Thyroid gland (tissue), 4 donors: ENCODE measurements at regions not wholly inside any gene's neighbourhood (a gene's known extent, or its start where the extent isn't known, plus 50 kb on each side); places are given as distances from the start of the nearest gene placed in this dataset.

ENCODE experiments used
- CTCF ChIP-seq, 6 experiments: fragments of 200-600 bp in 3 of 6; fragments of 450-650 bp in 3 of 6; sonication (generic) in 3 of 6; IDR thresholded peaks; one replicate each; pipeline ENCODE4 v1.5.1; 2016 to 2019; ENCODE audit warnings: antibody characterized with exemption in 6 of 6, mild to moderate bottlenecking in 2 of 6, inconsistent platforms in 1 of 6, moderate library complexity in 1 of 6
- POLR2A ChIP-seq, 2 donors: fragments of 450-650 bp; IDR thresholded peaks; one replicate each; pipeline ENCODE4 v1.6.1; 2017; ENCODE audit warnings: antibody characterized with exemption in 2 of 2, mild to moderate bottlenecking in 2 of 2, moderate library complexity in 1 of 2

GRCh38 chr18:43883886-43884285 is 606.6 kb upstream of the SYT4 start:
- TF ChIP-seq CTCF (IDR thresholded peaks at IDR 0.05) (no peak), POLR2A (IDR thresholded peaks at IDR 0.05) (no peak)
